H1 (cell line): ENCODE measurements at regions not wholly inside any gene's neighbourhood (a gene's known extent, or its start where the extent isn't known, plus 50 kb on each side); places are given as distances from the start of the nearest gene placed in this dataset.

Source experiments
- RXRA ChIP-seq: IDR thresholded peaks from 2 replicates; pipeline ENCODE4 v1.6.1; 2011; ENCODE audit warnings: low read depth, mild to moderate bottlenecking, low read length, moderate library complexity; ENCODE audit not compliant: insufficient read depth

- no peak for TF ChIP-seq RXRA
These were observed 249.9 kb upstream of the WWC1 start (continued) for GRCh38 chr5:168041583-168041982.
